ENCODE measurements at regions not wholly inside any gene's neighbourhood (a gene's known extent, or its start where the extent isn't known, plus 50 kb on each side); places are given as distances from the start of the nearest gene placed in this dataset.

- TF ChIP-seq POLR2AphosphoS5 (IDR thresholded peaks at IDR 0.05) (no peak), CTCF (IDR thresholded peaks at IDR 0.05) (no peak), POLR2A (IDR thresholded peaks at IDR 0.05) (no peak), EP300 (IDR thresholded peaks at IDR 0.05) (no peak)
- no peaks in the 10 kb centered on the region for H3K4me1 ChIP-seq
- peaks cover 0 to 27% (median 0%) of the 10 kb centered on the region in 3 donors for H3K27me3 ChIP-seq
- 79 to 85% methylated on average over 4 of the region's 4 CpGs for WGBS, 2 donors
- no peaks in the 10 kb centered on the region for H3K36me3 ChIP-seq
- no peak overlapping the region for H3K27ac ChIP-seq
- no peaks in the 10 kb centered on the region for H3K9me3 ChIP-seq
- intact Hi-C loops (cut with DNase I) = no loop called here
- DNase-seq = no peak
- no peak overlapping the region for H3K4me3 ChIP-seq
These were observed 68.1 kb downstream of the HTR5A start for GRCh38 chr7:155138204-155138603.

- H3K9me3 ChIP-seq = no peaks in the 10 kb centered on the region
- peaks cover 0 to 30% (median 0%) of the 10 kb centered on the region in 3 donors for H3K27me3 ChIP-seq
- no peaks in the 10 kb centered on the region for H3K4me1 ChIP-seq
- TF ChIP-seq CTCF (IDR thresholded peaks at IDR 0.05) (no peak), POLR2A (IDR thresholded peaks at IDR 0.05) (no peak)
- no peaks in the 10 kb centered on the region for H3K36me3 ChIP-seq
- DNase-seq = no peak
- no peak overlapping the region for H3K27ac ChIP-seq
- intact Hi-C loops (cut with DNase I) = no loop called here
- H3K4me3 ChIP-seq = no peak overlapping the region
- WGBS, 2 donors = 21 to 28% methylated on average over 5 of the region's 5 CpGs
These were observed 71.4 kb downstream of the HTR5A start for GRCh38 chr7:155141562-155141961.

GRCh38 chr7:155143381-155143780, 73.3 kb downstream of the HTR5A start:
- Histone ChIP-seq H3K27ac (no peak overlapping the region), H3K4me3 (no peak overlapping the region), H3K27me3 (peaks cover 0 to 30% (median 0%) of the 10 kb centered on the region in 3 donors), H3K4me1 (no peaks in the 10 kb centered on the region), H3K36me3 (no peaks in the 10 kb centered on the region), H3K9me3 (no peaks in the 10 kb centered on the region)
- DNase-seq = no peak
- intact Hi-C loops (cut with DNase I) = no loop called here
- WGBS, 2 donors = 41 to 64% methylated on average over 9 of the region's 9 CpGs
- TF ChIP-seq CTCF (IDR thresholded peaks at IDR 0.05) (no peak), EP300 (IDR thresholded peaks at IDR 0.05) (no peak), POLR2A (IDR thresholded peaks at IDR 0.05) (no peak), POLR2AphosphoS5 (IDR thresholded peaks at IDR 0.05) (no peak)

- no peak overlapping the region for H3K27ac ChIP-seq
- TF ChIP-seq POLR2A (IDR thresholded peaks at IDR 0.05) (no peak), POLR2AphosphoS5 (IDR thresholded peaks at IDR 0.05) (no peak), CTCF (IDR thresholded peaks at IDR 0.05) (no peak), EP300 (IDR thresholded peaks at IDR 0.05) (no peak)
- H3K27me3 ChIP-seq = peaks cover 0 to 26% (median 0%) of the 10 kb centered on the region in 3 donors
- H3K9me3 ChIP-seq = no peaks in the 10 kb centered on the region
- no peaks in the 10 kb centered on the region for H3K36me3 ChIP-seq
- intact Hi-C loops (cut with DNase I) = no loop called here
- 69 to 71% methylated on average over 6 of the region's 6 CpGs for WGBS, 2 donors
- no peak for DNase-seq
- no peaks in the 10 kb centered on the region for H3K4me1 ChIP-seq
- H3K4me3 ChIP-seq = no peak overlapping the region
These were observed 74.2 kb downstream of the HTR5A start for GRCh38 chr7:155144371-155144770.

GRCh38 chr7:155145477-155146255, 75.5 kb downstream of the HTR5A start:
- Histone ChIP-seq H3K9me3 (no peaks in the 10 kb centered on the region), H3K27ac (no peak overlapping the region), H3K4me3 (no peak overlapping the region), H3K27me3 (peaks cover 0 to 21% (median 0%) of the 10 kb centered on the region in 3 donors), H3K36me3 (no peaks in the 10 kb centered on the region), H3K4me1 (no peaks in the 10 kb centered on the region)
- WGBS, 2 donors = 72 to 75% methylated on average over 9 of the region's 9 CpGs
- intact Hi-C loops (cut with DNase I) = no loop called here
- no peak for DNase-seq
- no peak for TF ChIP-seq CTCF (IDR thresholded peaks at IDR 0.05)
- no peak for TF ChIP-seq POLR2AphosphoS5 (IDR thresholded peaks at IDR 0.05)
- no peak for TF ChIP-seq EP300 (IDR thresholded peaks at IDR 0.05)
- TF ChIP-seq POLR2A (IDR thresholded peaks at IDR 0.05) = no peak

Data from sigmoid colon (tissue), 6 donors.